ENCODE measurements at regions not wholly inside any gene's neighbourhood (a gene's known extent, or its start where the extent isn't known, plus 50 kb on each side); places are given as distances from the start of the nearest gene placed in this dataset.

GRCh38 chr5:125587631-125588030, 835.6 kb upstream of the GRAMD2B start:
- Histone ChIP-seq H3K4me3 (ENCODE audit: low read length) (no peak overlapping the region), H3K9me3 (ENCODE audit: control insufficient read depth, insufficient read depth, low read length) (no peaks in the 10 kb centered on the region), H3K4me1 (ENCODE audit: control insufficient read depth, insufficient read depth, low read length) (no peaks in the 10 kb centered on the region), H3K36me3 (ENCODE audit: control insufficient read depth, insufficient read depth, low read length) (no peaks in the 10 kb centered on the region), H3K27me3 (ENCODE audit: control insufficient read depth, insufficient read depth, low read length) (no peaks in the 10 kb centered on the region), H3K27ac (ENCODE audit: low read length) (no peak overlapping the region)
- Mint-ChIP-seq H3K36me3 (no peaks in the 10 kb centered on the region), H3K4me3 (no peak overlapping the region), H3K9me3 (peaks cover 0 to 4% of the 10 kb centered on the region in 2 donors), H3K4me1 (no peaks in the 10 kb centered on the region), H3K27me3 (ENCODE audit: low read depth in 2 of 2) (peaks cover 0 to 7% of the 10 kb centered on the region in 2 donors), H3K27ac (no peak overlapping the region)
- ATAC-seq (no peak), DNase-seq (no peak)
- WGBS (ENCODE audit: insufficient coverage), result 100% methylated on average over 1 of the region's 1 CpG
- intact Hi-C loops (cut with micrococcal nuclease), result no loop called here
- no peak for TF ChIP-seq CTCF (IDR thresholded peaks at IDR 0.05)

GRCh38 chr5:125592856-125593255, 830.4 kb upstream of the GRAMD2B start:
- Mint-ChIP-seq H3K4me1 (no peaks in the 10 kb centered on the region), H3K36me3 (no peaks in the 10 kb centered on the region), H3K27me3 (ENCODE audit: low read depth in 2 of 2) (no peaks in the 10 kb centered on the region), H3K4me3 (no peak overlapping the region), H3K9me3 (peaks cover 0 to 6% of the 10 kb centered on the region in 2 donors), H3K27ac (no peak overlapping the region)
- no peak for TF ChIP-seq CTCF (IDR thresholded peaks at IDR 0.05)
- no peak overlapping the region for H3K4me3 ChIP-seq (ENCODE audit: low read length)
- H3K27ac ChIP-seq (ENCODE audit: low read length), result no peak overlapping the region
- H3K4me1 ChIP-seq (ENCODE audit: control insufficient read depth, insufficient read depth, low read length), result no peaks in the 10 kb centered on the region
- no peak for DNase-seq
- no peaks in the 10 kb centered on the region for H3K9me3 ChIP-seq (ENCODE audit: control insufficient read depth, insufficient read depth, low read length)
- no peaks in the 10 kb centered on the region for H3K36me3 ChIP-seq (ENCODE audit: control insufficient read depth, insufficient read depth, low read length)
- WGBS (ENCODE audit: insufficient coverage), result 100% methylated on average over 1 of the region's 3 CpGs
- no peak for ATAC-seq
- intact Hi-C loops (cut with micrococcal nuclease), result no loop called here
- no peaks in the 10 kb centered on the region for H3K27me3 ChIP-seq (ENCODE audit: control insufficient read depth, insufficient read depth, low read length)

- Histone ChIP-seq H3K36me3 (ENCODE audit: control insufficient read depth, insufficient read depth, low read length) (no peaks in the 10 kb centered on the region), H3K9me3 (ENCODE audit: control insufficient read depth, insufficient read depth, low read length) (no peaks in the 10 kb centered on the region), H3K27me3 (ENCODE audit: control insufficient read depth, insufficient read depth, low read length) (no peaks in the 10 kb centered on the region), H3K27ac (ENCODE audit: low read length) (no peak overlapping the region), H3K4me3 (ENCODE audit: low read length) (no peak overlapping the region), H3K4me1 (ENCODE audit: control insufficient read depth, insufficient read depth, low read length) (no peaks in the 10 kb centered on the region)
- 90% methylated on average over 6 of the region's 6 CpGs for WGBS (ENCODE audit: insufficient coverage)
- Mint-ChIP-seq H3K4me1 (no peaks in the 10 kb centered on the region), H3K4me3 (no peak overlapping the region), H3K36me3 (no peaks in the 10 kb centered on the region), H3K27me3 (ENCODE audit: low read depth in 2 of 2) (no peaks in the 10 kb centered on the region), H3K9me3 (peaks cover 0 to 2% of the 10 kb centered on the region in 2 donors), H3K27ac (no peak overlapping the region)
- DNase-seq (no peak), ATAC-seq (no peak)
- TF ChIP-seq CTCF (IDR thresholded peaks at IDR 0.05), result no peak
- intact Hi-C loops (cut with micrococcal nuclease), result no loop called here
Measured at GRCh38 chr5:125595095-125595494, 828.1 kb upstream of the GRAMD2B start.

- no peak overlapping the region for H3K4me3 Mint-ChIP-seq
- no peaks in the 10 kb centered on the region for H3K27me3 Mint-ChIP-seq (ENCODE audit: low read depth in 2 of 2)
- H3K4me1 ChIP-seq (ENCODE audit: control insufficient read depth, insufficient read depth, low read length), result no peaks in the 10 kb centered on the region
- H3K9me3 ChIP-seq (ENCODE audit: control insufficient read depth, insufficient read depth, low read length), result no peaks in the 10 kb centered on the region
- no peaks in the 10 kb centered on the region for H3K27me3 ChIP-seq (ENCODE audit: control insufficient read depth, insufficient read depth, low read length)
- no peak for TF ChIP-seq CTCF (IDR thresholded peaks at IDR 0.05)
- H3K27ac Mint-ChIP-seq, result no peak overlapping the region
- 87% methylated on average over 3 of the region's 3 CpGs for WGBS (ENCODE audit: insufficient coverage)
- no peak overlapping the region for H3K27ac ChIP-seq (ENCODE audit: low read length)
- ATAC-seq, result no peak
- H3K4me3 ChIP-seq (ENCODE audit: low read length), result no peak overlapping the region
- DNase-seq, result no peak
- no peaks in the 10 kb centered on the region for H3K36me3 Mint-ChIP-seq
- H3K36me3 ChIP-seq (ENCODE audit: control insufficient read depth, insufficient read depth, low read length), result no peaks in the 10 kb centered on the region
- intact Hi-C loops (cut with micrococcal nuclease), result no loop called here
- peaks cover 4% of the 10 kb centered on the region in 2 donors for H3K9me3 Mint-ChIP-seq
- H3K4me1 Mint-ChIP-seq, result no peaks in the 10 kb centered on the region
Measured at GRCh38 chr5:125595845-125596244, 827.4 kb upstream of the GRAMD2B start.

All from natural killer cell (primary cell).